ENCODE measurements at regions not wholly inside any gene's neighbourhood (a gene's known extent, or its start where the extent isn't known, plus 50 kb on each side); places are given as distances from the start of the nearest gene placed in this dataset.

DNA sequence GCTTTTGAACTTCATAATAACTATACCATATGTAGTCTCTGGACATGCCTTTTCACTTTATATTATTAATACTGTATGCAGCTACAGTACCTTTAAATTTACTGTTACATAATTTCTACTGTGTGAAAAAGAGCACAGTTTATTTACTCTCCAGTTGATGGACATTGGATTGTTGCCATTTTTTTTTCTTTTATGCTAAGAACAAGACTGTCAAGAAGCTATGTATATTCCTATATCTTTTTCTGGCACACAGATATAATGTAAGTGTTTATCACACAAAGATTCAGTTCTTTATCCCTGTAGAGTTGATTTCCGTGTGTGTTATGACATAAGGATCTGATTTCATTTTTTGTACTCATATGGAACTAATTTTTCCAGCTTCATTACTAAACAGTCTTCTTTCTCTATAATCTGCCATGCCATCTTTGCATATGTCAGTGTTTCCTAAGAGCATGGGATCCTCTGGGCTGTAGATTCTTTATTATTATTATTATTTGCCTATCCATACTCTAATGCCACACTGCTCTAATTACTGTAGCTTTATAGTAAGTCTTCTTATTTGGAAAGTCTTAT is 593.0 kb upstream of the ATP2B1 start:
- DNase-seq, result no peak

DNA sequence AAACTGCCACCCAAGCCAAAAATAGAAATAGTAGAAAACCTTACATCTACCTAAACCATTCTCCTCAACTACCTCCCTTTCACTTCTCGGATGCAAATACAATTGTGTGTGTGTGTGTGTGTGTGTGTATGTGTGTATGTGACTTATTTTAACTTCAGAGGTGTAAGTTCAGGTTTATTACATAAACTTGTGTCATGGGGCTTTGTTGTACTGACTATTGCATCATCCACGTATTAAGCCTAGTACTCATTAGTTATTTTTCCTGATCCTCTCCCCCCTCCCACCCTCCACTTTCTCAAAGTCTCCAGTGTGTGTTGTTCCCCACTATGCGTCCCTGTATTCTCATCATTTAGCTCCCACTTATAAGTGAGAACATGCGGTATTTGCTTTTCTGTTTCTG is 592.5 kb upstream of the ATP2B1 start:
- DNase-seq, result no peak

DNA sequence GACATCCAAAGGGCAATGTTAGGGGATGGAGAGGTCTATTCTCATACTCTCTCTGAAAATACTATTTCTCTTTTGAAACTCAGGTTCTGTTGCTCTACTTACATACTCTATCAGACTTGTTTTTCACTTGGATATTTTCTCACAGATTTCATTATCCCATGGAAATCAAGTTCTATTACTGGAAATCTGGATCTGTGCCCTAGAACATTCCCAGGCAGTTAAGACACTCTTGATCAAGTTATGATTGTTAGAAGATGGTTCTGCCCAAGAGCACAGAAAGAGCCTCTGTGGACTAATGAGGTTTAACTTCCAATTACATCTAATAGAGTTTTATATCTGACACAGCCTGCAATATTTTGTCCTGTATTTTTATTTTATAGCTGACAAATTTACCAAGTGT is 591.0 kb upstream of the ATP2B1 start:
- DNase-seq, result no peak

DNA sequence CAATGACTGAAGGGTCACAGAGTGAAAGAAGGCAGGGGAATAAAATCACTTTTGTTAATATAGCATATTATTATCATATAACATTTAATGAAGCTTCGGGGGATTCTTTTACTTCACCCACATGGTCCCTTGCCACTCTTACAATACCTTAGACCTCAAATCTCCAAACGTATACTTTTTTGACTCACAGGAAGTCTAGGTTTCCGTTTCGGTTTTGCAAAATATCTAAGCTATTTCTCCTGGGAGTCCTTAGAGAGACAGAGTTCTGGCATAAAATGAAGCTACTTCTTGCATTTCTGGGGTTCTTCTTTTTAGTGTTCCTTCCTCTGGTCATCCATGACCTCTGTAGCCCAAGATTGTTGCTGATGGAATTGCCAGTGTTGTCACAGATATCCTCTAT is 590.5 kb upstream of the ATP2B1 start:
- no peak for DNase-seq

DNA sequence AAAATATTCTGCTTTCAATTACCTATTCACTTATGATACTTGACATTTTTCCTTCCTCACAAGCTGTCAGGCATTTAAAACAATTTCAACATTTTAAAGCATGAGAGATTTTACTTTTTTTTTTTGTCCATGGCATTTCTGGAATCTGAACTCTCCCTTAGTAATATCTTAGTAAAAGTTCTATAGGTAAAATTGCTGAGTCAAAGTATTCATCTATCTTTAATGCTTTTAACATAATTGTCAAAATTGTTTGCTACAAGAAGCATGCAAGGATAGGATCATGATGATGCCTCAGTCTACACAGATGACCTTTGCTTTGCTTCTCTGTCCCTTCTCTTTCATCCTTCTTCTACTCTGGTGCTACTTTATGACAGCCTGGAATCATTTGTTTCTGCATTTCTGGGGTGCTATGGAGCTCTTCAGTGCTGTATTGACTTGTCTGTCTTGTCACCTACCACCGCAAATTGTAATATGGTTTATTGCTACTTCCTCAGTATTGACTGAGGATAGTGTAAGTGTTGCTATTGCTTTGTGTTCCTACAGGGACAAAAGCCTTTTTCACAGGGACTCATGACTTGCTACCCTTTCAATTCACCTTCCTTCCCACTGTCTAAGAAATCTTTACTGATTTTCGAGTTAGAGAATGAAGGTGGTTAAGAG is 589.8 kb upstream of the ATP2B1 start:
- DNase-seq, result no peak

DNA sequence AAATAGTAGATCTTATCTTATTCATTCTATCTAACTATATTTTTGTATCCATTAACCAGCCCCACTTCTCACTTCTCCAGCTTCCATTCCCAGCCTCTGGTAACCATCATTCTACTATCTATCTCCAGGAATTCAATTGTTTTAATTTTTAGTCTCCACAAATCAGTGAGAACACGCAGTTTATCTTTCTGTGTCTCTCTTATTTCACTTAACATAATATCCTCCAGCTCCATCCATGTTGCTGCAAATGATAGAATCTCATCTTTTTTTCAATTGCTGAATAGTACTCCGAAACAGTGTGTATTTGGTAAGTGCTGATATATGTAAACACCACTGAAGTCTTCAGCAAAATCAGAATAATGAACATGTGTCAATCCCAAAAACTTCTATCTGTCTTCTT is 587.2 kb upstream of the ATP2B1 start:
- no peak for DNase-seq

DNA sequence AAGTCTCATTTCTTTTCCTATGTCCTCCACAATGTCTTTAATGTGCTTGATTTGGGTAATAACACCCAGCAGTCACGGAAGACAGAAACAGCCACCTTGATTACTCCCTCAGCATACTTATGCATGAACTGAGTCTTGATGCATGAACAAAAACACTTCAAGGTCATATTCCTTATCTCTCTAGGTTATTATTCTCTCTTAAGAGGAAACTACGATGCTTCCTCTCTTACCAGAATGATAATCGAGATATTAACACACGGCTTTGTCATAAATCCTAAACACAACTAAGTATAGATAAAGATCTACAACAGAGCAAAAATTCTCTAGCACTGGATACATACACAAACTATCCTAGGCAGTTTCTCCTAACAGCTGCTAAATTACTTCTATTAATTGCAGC is 583.5 kb upstream of the ATP2B1 start:
- no peak for DNase-seq

DNA sequence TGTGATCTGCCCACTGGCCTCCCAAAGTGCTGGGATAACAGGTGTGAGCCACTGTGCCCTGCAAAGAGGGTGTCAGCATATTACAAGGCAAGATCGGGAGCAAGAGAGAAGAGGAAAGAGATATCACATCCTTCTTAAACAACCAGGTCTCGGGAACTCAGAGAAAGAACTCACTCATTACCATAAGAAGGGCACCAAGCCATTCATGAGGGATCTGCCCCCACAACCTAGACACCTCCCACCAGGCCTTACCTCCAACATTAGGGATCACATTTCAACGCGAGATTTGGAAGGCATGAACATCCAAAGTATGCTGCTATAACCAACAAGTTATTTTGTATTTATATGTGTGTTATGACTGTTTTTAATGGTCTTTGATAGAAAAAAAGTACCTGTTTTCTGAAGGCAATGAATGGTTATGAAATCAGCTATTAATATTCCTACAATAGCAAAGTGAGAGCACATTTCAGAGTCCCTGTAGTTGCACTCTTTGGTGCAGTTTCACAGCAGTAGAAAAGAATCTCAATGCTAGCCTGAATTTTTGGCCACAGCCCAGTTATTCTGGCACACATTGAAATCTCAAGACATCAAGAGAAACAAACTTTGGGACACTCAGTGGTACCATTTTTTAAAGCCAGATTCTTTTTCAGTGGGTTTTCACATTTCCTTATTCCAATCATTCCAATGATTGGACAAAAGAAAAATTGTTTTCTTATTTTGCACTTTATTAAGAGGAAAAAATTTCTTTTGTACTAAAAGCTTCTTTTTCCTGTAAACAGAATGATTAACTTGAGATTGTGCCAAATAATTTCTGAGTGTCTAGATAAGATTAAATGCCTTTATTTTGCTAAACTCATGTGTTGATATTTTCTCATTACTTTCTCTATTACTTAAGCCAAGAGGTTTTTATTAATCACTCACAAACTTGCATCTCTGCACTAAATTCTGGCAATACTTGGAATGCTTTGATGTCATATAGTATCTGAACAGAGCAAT is 582.6 kb upstream of the ATP2B1 start:
- no peak for DNase-seq

DNA sequence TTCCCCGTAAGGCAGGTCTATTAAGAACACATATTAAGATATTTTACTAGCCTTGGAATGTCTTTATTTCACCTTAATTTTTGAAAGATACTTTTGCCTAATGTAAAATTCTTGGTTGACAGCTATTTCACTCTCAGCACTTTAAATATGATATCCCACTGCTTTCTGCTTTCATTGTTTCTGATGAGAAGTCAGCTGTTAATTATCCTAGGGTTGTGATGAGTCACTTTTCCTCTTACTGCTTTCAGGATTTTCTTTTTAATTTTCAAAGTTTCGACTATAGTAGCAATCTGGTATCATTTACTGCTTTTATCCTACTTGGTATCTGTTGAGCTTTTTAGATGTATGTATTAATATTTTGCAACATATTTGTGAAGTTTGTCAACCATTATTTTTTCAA is 578.9 kb upstream of the ATP2B1 start:
- no peak for DNase-seq

DNA sequence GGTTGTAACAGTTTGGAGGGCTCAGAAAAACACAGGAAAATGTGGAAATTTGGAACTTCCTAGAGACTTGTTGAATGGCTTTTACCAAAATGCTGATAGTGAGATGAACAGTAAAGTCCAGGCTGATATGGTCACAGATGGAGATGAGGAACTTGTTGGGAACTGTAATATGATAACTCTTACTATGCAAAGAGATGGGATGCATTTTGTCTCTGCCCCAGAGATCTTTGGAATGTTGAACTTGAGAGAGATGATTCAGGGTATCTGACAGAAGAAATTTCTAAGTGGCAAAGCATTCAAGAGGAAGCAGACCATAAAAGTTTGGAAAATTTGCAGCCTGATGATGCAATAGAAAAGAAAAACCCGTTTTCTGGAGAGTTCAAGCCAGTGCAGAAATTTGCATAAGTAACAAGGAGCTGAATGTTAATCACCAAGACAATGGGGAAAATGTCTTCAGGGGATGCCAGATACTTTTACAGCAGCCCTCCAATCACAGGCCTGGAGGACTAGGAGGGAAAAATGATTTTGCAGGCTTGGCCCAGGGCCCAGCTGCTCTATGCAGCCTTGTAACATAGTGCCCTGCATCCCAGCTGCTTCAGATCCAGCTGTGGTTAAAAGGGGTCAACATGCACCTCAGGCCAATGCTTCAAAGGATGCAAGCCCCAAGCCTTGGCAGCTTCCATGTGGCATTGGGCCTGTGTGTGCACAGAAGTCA is 572.7 kb upstream of the ATP2B1 start:
- no peak for DNase-seq

DNA sequence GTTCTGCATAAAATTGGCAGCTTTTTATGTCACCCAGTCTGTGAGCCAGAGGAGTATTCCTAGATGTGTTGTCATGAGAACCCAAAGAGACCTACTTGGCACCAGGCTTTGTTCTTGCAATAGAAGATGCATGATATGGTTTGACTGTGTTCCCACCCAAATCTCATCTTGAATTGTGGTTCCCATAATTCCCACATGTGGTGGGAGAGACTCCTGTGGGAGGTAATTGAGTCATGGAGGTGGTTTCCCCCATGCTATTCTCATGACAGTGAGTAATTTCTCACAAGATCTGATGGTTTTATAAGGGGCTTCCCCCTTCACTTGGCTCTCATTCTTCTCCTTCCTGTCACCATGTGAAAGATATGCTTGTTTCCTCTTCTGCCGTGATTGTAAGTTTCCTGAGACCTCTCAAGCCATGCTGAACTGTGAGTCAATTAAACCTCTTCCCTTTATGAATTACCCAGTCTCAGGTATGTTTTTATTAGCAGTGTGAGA is 572.0 kb upstream of the ATP2B1 start:
- peak; percentile 61 for DNase-seq

DNA sequence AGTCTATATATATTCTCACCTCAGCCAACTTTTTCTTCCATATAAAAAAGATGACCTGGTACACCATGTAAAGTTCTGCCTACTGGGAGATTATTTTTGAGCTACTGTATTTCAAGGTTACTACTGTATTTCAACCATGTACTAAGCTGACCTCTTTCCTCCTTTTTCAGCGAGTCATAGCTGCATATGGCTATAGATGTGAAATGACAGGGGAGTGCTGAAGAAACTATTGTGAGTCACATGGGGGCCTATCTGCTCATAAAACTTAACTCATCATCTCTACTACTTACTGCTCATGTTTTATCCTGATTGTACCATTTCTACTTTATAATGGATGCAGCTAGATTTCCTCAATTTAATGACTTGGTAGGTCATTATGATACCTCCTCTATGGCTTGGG is 571.4 kb upstream of the ATP2B1 start:
- no peak for DNase-seq

DNA sequence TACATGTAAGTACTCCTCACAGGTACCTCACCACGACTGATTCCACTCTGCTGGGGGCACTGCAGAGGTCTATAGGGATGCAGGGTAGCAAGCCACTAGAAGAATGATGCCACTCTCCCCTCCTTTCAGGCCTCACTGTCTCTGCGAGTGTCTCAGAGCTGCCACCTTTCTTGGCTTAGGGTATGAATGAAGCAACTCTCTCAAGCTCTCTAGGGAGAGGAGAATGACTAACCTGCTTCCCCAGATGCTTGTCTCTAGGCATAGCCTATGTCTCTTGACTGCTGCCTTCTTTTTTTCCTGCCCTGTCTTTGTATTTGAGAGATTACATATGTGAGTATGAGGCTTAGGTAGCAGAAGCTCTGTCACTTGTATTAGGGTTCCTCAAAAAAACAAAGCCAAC is 566.5 kb upstream of the ATP2B1 start:
- DNase-seq, result no peak

DNA sequence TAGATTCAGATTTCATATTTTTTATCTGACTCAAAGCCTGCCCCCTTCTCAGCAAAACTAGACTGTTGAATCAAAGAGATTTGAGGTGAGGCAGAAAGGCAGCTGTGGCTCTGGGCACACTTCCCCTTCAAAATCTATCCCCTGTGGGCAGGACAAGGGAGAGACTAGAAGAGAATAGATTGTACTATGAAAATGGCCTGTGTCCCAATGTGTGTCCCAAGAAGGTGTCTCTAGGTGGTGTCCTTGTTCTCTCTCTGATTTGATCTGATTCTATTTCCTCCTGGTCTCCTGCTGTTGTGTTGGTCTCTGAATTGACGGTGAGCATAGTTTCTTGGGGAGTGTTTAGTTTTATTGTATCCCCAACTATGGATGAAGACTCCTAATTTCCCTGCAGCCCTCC is 565.8 kb upstream of the ATP2B1 start:
- DNase-seq, result no peak

DNA sequence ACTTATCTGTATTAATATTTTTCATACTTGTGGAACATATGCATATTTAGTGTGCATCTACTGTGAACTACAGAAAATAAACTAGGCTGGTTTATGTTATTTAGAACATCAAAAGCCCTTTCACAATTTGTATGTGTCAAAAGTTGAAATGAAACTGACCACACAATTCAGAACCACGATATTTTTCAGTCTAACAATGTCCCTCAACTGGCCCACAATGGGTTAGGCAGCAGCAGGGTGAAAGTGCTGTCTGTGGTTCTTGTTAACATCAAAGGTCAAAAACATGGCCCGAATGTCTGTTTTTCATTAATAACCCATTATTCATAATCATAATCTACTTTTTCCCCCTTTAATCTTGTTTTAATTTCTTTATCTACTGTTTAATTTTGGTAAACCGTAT is 559.9 kb upstream of the ATP2B1 start:
- DNase-seq, result no peak

DNA sequence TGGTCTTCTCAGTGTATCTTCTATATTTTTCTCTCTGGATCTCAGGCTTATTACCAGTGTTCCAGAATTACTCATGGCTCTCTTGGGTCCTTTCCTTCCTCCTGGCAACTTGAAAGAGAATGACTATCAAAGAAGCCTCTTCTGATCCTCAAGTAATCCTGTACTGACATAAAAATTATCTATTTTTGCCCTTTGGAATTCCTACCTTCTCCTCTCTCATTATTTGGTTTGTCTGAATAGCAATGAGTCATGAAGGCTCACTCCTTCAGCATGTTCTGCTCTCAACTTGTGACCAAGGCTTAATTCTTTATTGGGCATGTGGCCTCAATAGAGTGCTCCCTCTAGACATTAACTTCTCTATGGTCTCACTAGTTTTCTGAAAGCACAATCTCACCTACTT is 553.6 kb upstream of the ATP2B1 start:
- DNase-seq, result no peak

DNA sequence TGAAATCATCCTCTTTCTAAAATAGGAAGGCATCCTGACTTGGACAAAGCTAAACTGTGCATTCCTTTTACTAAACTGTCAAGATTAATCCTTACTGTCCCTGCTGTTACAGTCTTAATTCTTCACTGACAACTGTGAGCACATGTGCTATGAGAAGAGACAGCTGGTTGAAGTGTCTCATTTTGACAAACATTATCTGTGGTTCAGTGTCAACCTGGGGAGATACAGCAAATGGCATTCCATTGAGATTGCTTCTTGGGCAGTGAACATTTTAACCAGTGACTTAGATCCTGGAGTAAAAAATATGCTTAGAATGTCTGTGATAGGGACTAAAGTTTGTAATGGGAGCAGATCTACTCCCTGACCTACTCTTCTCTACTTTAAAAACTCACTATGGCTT is 552.6 kb upstream of the ATP2B1 start:
- no peak for DNase-seq

DNA sequence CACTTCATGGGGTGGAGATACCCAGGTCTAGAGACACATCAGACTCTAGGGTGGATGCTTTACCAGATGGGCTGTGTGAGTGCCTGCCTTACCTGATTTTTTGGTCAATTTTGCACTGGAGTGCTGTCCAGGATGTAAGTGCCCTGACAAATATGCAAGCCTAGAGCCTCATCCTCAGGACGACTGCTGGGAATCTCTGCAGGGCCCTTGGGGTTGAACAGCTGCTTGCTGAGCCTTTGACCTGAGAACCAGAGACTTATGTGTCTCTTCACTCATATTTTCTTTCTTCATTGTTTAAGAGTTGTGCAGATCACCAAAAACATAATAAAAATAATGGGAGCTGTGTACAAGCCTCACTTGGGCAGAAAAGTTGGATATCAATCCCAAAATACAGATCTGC is 551.5 kb upstream of the ATP2B1 start:
- no peak for DNase-seq

DNA sequence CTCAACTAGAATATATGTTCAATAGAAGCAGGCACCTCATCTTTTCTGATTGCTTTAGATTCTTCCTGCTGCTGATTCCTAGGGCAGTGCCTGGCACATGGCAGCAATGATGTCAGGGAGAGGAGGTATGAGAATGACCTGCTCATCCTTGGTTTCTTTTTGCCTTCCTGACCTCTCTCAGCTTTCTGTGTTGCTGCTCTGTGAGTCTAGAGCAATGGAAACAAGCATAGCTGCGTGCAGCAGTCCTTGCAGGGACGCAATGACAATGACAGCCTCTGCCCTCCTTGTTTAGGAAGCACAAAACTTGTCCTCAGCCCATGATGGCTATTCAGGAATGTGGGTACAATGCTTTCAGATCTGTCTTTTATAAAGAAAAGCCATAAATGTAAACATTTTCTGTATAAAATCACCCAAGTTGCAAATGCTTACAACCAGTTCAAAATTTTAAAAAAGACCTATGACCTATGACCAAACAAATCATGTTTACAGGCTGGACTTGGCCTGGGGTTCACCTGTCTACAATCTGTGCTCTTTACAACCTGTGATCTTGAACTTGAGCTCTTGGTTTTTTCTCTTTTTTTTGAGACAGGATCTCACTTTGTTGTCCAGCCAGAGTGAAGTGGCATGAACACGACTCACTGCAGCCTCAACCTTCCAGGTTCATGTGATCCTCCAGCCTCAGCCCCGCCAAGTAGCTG is 549.4 kb upstream of the ATP2B1 start:
- no peak for DNase-seq

DNA sequence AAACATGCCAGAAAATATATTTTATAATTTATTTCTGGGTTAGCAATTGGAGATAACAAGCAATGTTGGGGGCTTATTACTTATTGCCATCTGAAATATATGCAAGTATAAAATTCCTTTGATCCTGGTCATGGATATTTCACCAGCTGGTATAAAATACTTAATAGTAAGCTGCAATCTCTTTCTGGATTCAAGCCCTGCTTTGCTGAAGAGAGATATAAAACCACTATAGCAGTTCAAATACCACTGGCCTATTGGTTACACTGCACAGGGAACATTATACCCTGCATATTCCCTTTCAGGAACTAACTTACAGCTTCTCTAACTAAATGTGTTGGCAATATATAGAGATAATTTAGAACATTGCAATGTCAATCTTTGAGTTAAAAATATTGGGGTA is 546.2 kb upstream of the ATP2B1 start:
- no peak for DNase-seq

DNA sequence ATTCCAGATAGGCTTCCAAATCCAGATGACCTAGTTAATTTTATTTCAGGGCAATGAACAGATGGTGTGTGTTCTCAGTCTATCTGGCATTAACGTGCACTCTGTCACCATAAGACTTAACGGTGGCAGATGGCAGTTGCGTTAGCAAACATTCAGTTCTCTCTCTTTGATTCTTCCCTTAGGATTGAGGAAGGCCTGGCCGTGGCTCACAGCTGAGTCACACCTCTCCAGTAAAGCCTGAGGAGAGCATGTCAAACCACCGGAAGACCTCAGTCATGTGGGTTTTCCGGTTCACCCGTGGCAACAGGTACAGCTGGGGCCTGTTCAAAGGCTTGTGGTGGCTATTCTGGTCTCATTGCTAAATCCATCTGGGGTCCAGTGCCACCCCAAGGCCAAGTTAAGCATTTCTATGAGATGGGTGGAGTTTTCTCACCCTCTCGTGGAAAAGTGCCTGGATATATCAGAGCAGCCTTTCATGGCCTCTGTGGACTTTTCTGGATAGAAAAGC is 545.1 kb upstream of the ATP2B1 start:
- peak; percentile 72 for DNase-seq

DNA sequence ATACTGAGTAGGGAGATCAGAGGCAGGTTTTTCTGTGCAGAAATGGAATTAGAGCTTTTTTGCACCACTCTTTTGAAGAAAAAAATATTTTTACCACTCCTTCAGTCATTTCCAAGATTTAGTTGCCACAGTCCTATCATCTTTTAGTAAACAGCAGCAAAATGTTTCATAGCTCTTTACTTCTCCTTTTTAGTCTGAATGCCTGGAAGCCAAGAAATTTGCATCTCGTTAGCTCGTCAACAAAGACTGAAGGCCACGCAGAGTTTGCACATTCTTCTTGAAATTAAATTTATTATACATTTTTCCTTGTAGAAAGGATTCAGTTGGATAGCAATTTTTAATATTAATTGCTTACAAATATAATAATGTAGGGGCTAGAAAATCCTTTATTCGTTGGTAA is 544.5 kb upstream of the ATP2B1 start:
- no peak for DNase-seq

All from activated effector memory CD4-positive, alpha-beta T cell treated with anti-CD3 and anti-CD28 coated beads, Interleukin-2, amount 50 U/mL, for 16 hours (primary cell).